Thoracic aorta (tissue), 2 donors: ENCODE measurements at regions not wholly inside any gene's neighbourhood (a gene's known extent, or its start where the extent isn't known, plus 50 kb on each side); places are given as distances from the start of the nearest gene placed in this dataset.

ENCODE experiments used
- ATAC-seq: fragments of 150-250 bp; one replicate; pipeline ENCODE4 v1.8.0; 2017; ENCODE audit warnings: low read depth; ENCODE audit not compliant: insufficient number of reproducible peaks, low FRiP score
- DNase-seq: peaks from one replicate; pipeline ENCODE4 v3.0.0-alpha.2; 2020; ENCODE audit warnings: low spot score
- H3K27ac ChIP-seq, 2 donors: fragments of 200-600 bp; sonication (generic); 1 replicate in 1 of 2; 2 replicates in 1 of 2; pipeline ENCODE4 v1.5.1; 2016; ENCODE audit warnings: mild to moderate bottlenecking in 2 of 2, moderate library complexity in 2 of 2
- H3K27me3 ChIP-seq: fragments of 200-600 bp; sonication (generic); replicated peaks from 2 replicates; pipeline ENCODE4 v1.6.0; 2016; ENCODE audit warnings: mild to moderate bottlenecking; ENCODE audit not compliant: insufficient read depth
- H3K36me3 ChIP-seq: fragments of 200-600 bp; sonication (generic); one replicate; pipeline ENCODE4 v1.5.1; 2016
- H3K4me1 ChIP-seq, 2 donors: fragments of 200-600 bp; sonication (generic); 1 replicate in 1 of 2; 2 replicates in 1 of 2; pipeline versions ENCODE4 v1.5.1 to v1.6.0; 2016; ENCODE audit warnings: low read depth in 2 of 2, mild to moderate bottlenecking in 1 of 2; ENCODE audit not compliant: control insufficient read depth in 1 of 2
- H3K4me3 ChIP-seq: fragments of 200-600 bp; sonication (generic); 2 replicates; pipeline ENCODE4 v1.5.1; 2016; ENCODE audit warnings: mild to moderate bottlenecking
- H3K9me3 ChIP-seq: fragments of 200-600 bp; sonication (generic); 2 replicates; pipeline ENCODE4 v1.5.1; 2016
- TF ChIP-seq, protein P1 (sequence below): fragments of 200-600 bp; sonication (generic); IDR thresholded peaks from one replicate; pipeline ENCODE4 v1.5.1; 2019; ENCODE audit warnings: antibody characterized with exemption

DNA sequence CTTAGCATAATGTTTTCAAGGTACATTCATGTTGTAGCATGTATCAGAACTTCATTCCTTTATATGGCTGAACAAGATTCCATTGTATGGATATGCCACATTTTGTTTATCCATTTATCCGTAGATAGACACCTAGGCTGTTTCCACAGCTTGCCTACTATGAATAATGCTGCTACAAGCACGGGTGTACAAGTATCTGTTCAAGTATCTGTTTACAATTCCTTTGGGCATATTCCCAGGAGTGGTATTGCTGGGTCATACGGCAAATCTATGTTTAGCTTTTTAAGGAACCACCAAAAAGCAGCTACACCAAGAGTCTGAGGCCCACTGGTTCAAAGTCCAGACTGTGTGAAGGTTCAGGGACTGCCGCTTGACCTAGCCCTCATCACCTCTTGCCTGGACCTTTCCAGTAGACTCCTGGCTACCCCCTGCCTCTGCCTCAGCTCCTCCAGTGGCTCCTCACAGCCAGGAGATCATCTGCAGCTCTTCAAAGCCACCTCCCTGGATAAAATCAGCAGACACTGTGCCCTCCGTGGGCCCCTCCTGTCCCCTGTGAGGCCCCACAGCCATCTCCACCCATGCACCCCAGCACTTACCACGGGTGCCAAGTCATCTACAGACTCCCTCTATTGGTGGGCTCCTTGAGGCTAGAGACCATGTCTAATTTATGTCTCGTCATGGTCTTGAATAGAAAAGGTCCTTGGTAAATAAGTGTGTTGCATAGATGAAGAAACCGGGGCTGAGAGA is 160.3 kb downstream of the MN1 start:
- Histone ChIP-seq H3K4me3 (no peak overlapping the region), H3K4me1 (peaks cover 8 to 24% of the 10 kb centered on the region in 2 donors), H3K27ac (no peak overlapping the region), H3K27me3 (no peaks in the 10 kb centered on the region), H3K9me3 (no peaks in the 10 kb centered on the region), H3K36me3 (no peaks in the 10 kb centered on the region)
- ATAC-seq (no peak), DNase-seq (no peak)
- TF ChIP-seq, protein P1, sequence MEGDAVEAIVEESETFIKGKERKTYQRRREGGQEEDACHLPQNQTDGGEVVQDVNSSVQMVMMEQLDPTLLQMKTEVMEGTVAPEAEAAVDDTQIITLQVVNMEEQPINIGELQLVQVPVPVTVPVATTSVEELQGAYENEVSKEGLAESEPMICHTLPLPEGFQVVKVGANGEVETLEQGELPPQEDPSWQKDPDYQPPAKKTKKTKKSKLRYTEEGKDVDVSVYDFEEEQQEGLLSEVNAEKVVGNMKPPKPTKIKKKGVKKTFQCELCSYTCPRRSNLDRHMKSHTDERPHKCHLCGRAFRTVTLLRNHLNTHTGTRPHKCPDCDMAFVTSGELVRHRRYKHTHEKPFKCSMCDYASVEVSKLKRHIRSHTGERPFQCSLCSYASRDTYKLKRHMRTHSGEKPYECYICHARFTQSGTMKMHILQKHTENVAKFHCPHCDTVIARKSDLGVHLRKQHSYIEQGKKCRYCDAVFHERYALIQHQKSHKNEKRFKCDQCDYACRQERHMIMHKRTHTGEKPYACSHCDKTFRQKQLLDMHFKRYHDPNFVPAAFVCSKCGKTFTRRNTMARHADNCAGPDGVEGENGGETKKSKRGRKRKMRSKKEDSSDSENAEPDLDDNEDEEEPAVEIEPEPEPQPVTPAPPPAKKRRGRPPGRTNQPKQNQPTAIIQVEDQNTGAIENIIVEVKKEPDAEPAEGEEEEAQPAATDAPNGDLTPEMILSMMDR = no peak

DNA sequence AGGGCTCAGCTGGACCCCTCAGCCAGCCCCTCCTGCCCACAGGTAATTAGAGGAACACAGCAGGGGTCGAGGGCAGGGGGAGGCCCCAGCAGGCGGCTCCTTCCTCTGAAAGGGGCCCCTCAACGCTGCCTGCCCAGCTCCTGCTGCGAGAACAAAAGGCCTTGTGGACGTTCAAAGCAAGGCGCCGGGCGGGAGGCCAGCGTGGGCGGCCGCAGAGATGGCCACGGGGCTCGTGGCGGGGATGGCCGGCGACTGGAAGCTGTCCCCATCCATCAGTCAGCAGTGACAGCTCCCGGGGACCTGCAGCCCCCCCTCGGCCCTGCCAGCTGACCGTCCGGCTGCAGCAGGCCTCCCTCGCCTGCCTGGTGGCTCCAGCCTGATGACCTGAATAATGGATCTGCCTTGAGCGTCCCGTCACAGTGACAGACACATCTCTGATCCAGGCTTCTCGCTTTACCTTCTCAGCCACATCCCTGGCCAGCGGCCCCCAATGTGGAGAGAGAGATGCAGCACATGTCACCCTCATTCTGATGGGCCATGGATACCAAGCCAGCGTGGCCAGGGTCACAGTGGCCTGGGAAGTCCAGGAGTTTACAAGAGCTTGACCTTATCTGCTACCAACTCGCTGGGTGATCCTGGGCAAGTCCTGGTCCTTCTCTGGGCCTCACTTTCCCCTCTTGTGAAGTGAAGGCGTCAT is 159.3 kb downstream of the MN1 start:
- TF ChIP-seq, protein P1 = no peak
- no peaks in the 10 kb centered on the region for H3K27me3 ChIP-seq
- H3K9me3 ChIP-seq = no peaks in the 10 kb centered on the region
- peaks cover 3 to 13% of the 10 kb centered on the region in 2 donors for H3K4me1 ChIP-seq
- H3K4me3 ChIP-seq = no peak overlapping the region
- no peaks in the 10 kb centered on the region for H3K36me3 ChIP-seq
- DNase-seq (no peak), ATAC-seq (no peak)
- no peak overlapping the region for H3K27ac ChIP-seq

DNA sequence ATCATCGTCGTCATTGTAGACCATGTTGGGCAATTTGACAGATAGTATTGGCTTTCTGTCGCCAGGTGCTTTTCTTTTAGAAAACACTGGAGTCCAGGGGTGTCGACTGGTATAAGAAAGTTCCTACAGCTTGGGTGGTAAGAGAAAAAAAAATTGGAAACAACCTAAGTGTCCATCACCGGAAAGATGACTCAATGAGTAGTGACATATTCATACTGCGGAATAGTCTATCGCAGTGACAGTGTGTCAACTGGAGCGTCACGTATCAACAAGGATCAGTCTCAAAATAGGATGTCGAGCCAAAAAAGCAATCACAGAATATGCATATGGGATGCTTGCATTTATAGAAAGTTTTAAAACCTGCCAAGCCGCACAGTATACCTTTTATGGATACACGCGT is 157.6 kb downstream of the MN1 start:
- Histone ChIP-seq H3K4me3 (no peak overlapping the region), H3K36me3 (no peaks in the 10 kb centered on the region), H3K9me3 (no peaks in the 10 kb centered on the region), H3K4me1 (peaks cover 0 to 9% of the 10 kb centered on the region in 2 donors), H3K27me3 (no peaks in the 10 kb centered on the region), H3K27ac (no peak overlapping the region)
- TF ChIP-seq, protein P1 = no peak
- ATAC-seq (no peak), DNase-seq (no peak)

DNA sequence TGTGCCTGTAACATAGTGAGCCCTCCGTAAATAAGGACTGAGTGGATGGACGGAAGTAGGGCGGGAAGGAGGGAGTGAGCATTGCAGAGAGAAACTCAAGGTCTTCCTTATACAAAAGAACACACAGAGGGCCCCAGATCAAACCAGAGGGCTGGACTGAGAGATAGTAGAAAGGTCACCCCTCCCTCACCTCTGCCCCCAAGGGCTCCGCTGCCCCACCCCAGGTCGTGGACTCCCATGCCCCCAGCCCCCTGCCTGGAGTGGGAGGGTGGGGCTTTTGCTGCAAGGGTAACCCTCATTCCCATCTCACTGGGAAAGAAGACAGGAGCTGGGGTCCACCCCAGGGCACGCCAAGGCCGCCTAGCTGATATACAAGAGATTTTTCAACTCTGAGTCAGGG is 157.0 kb downstream of the MN1 start:
- no peak for DNase-seq

DNA sequence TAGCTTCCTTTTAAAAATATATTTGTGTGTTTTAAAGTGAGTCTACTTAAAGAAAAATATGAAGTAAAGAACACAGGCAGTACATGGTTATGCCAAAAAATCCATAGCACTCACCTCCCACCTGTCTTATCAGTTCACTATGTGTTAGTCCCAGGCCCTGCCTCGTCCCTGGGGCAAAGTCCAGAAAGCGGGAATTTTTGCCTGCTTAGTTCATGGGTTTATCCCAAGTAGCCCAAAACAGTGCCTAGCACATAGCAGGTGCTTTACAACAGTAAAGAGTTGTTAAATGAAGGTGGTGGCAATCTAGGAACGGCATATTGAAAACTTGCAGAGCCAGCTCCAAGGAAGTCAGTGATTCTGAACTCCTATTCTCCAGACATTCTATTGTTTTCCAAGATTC is 154.0 kb downstream of the MN1 start:
- ATAC-seq (no peak), DNase-seq (no peak)
- peaks cover 7 to 21% of the 10 kb centered on the region in 2 donors for H3K4me1 ChIP-seq
- H3K9me3 ChIP-seq = no peaks in the 10 kb centered on the region
- TF ChIP-seq, protein P1 = no peak
- no peaks in the 10 kb centered on the region for H3K27me3 ChIP-seq
- no peak overlapping the region for H3K4me3 ChIP-seq
- H3K27ac ChIP-seq = no peak overlapping the region
- no peaks in the 10 kb centered on the region for H3K36me3 ChIP-seq

More for the DNA sequence above, 157.0 kb downstream of the MN1 start:
- ATAC-seq = no peak
- no peaks in the 10 kb centered on the region for H3K27me3 ChIP-seq
- H3K9me3 ChIP-seq = no peaks in the 10 kb centered on the region
- no peak overlapping the region for H3K27ac ChIP-seq
- TF ChIP-seq, protein P1 = no peak
- peaks cover 0 to 9% of the 10 kb centered on the region in 2 donors for H3K4me1 ChIP-seq
- H3K36me3 ChIP-seq = no peaks in the 10 kb centered on the region
- H3K4me3 ChIP-seq = no peak overlapping the region
